ENCODE measurements at regions not wholly inside any gene's neighbourhood (a gene's known extent, or its start where the extent isn't known, plus 50 kb on each side); places are given as distances from the start of the nearest gene placed in this dataset.
"Not testable (repeated sequence)": the region's sequence is repeated elsewhere in the genome, so short reads cannot be mapped to it uniquely, and the experiment has no call there.

DNA sequence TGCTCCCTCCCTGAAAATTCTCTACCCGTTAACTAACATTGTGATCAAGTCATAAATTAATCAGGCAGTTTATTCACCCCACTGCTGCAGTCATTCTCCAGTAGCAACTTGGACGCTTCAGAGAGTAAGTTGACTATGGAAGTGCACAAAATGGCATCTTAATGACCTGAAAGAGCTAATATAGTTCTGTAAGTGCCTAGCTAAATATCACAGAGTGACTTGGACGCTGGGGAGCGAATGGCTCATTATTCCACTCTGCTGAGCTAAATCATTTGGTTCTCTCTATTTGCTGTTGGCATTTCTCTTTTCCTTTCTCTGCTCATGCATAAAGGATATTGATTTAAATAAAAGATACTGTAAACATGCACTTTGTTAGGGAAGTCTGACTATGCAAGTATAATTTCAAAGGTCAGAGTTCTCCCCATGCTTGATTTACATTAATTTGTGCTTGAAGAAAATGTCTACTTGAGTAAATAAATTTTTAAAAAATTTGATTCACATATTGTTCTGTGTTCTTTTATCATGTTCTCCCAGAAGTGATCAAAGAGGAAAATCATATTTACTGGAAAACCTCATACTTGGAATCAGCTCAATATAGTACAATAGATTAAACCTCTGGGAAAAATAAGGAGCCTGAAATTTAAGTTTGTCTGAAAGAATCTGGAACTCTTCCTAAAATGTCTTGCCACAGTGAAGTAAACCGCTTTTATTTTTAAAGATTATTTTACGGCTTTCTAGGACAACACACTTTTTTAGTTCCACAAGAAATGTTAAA, 169.5 kb upstream of the HAPLN1 start:
- DNase-seq = no peak

DNA sequence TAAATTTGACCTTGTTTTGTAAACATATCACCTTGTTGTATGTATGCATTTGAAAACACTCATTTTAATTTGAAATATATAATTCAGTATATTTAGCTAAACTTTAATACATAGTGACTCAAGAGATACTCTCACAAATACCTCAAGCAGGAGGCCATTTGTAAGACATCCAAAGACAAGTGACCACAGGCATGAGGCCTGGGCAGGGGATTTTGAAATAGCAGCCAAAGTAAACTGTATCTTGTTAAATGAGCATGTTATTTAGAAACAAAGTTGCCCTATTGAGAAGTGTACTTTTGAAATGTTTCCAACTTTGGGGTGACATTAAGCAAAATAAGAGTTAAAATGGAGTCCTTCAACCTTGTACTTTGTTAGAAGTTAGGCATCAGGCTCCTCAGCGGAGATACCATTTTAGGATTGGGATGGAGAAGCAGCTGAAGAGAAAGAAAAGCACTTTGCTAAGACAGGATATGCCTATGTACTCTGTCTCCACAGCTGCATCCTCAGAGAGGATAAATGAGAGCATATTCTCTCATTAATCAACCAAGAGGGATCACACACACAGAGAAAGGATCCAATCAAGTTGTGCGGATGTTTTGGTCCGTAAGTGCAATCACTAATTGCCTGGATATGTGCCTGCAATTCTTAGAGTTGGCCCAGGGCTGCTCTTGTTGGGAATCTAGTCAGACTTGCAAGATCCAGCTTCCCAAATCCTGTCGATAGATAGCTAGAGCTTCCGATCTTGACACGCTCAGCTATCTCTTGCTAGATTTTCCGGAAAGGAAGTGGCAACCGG, 157.5 kb upstream of the HAPLN1 start:
- no peak for DNase-seq

GRCh38 chr5:83871533-83872395, 151.1 kb upstream of the HAPLN1 start:
- DNase-seq = no peak

DNA sequence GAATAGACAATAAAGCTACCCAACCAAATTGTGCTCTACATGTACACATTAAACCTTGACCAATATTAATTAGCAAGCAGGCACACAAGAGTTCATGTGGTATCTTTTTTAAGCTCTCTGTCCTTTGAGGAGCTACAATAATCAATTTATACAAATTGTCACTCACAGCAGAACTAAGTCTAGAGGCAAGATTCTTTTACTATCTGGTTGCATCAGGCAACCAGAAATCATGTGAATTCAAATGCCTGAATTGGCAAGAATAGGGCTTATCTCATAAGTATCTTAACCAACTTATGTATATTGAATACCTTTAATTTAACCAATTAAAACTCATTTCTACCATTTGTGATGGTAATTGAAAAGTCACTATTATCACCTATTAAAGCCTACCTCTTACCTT, 145.5 kb upstream of the HAPLN1 start:
- no peak for DNase-seq

GRCh38 chr5:83865579-83865978, 144.9 kb upstream of the HAPLN1 start:
- no peak for DNase-seq

GRCh38 chr5:83864652-83865051, 144.0 kb upstream of the HAPLN1 start:
- peak in 1 of 5 experiments; percentile 6 for DNase-seq

DNA sequence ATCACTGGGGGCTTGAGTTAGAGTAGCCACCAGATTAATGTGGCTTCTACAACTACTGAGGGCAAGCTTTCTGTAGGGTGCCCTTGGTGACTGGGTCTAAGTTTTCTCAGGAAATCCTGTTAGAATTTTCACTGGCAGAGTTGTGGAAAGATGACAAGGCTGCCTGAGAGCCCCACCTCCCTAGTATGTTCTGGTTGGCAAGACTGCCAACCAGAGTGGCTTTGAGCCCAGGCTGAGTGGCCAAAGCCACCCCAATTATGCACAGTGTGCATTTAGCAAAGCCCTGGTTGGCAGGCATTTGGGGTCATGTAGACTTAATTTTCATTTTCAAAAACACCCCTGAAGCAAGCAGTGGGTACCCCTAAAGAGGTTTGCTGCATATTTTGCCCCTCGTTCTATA, 136.7 kb upstream of the HAPLN1 start:
- DNase-seq = no peak

DNA sequence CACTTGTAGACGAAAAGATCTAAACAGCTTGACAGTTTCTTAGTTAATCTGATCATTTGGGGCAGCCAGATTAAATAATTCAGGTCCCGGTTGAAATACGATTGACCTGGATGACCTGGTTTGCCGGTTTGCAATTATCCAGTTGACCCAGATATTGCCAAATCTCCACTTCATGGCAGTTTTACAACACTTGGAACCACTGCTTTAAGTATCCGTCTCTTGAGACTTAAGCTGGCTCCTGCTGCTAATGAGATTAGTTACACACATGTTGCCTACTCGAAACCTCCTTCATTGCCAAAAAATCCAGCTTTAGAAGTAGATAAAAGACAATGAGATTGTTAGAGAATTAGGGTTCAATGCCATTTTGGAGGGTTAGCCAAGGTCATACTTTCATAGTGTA, 136.2 kb upstream of the HAPLN1 start:
- DNase-seq = no peak

- DNase-seq = not testable (repeated sequence)
Observed at GRCh38 chr5:83850412-83850811, 129.8 kb upstream of the HAPLN1 start.

DNA sequence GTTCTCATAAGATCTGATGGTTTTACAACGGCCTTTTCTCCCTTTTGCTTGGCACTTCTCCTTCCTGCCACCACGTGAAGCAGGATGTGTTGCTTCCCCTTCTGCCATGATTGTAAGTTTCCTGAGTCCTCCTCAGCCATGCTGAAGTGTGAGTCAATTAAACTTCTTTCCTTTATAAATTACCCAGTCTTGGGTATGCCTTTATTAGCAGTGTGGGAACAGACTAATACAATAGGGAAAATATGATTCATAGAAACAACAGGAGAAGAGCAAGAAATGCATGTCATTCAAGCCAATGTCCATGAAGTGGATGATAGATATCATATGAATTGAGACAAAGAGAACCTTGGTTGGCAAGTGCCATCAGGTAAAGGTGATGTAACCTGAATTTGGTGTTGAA, 128.3 kb upstream of the HAPLN1 start:
- no peak for DNase-seq

GRCh38 chr5:83846624-83847350, 126.1 kb upstream of the HAPLN1 start:
- no peak for DNase-seq

DNA sequence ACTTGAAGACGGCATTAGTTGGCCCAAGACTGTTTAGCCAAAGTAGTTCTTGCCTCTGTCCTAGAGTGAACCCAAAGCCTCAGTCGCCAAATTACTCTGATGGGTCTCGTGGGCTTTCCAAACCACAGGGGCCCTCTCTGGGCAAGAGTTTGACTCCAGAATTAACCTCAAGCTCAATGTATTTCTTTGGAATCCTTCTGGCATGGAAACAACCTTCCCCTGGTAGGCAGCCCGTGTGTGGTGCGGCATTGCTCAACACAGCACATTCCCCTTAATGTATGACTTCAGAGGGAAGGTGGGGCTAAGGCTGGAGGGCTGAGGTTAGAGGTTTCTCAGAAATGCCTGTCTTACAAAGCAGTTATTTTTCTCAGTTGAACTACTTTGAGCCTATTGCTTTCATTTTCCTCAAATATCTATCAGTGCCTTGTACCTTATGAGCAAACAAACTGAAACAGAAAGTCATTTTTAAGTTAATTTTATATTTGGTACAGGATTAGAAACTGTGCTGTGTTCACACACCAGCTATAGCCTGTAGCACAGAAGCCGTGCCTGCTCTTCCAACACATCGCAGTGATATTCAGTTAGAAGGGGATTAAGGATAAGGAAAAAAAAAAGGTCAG, 123.9 kb upstream of the HAPLN1 start:
- DNase-seq = peak in 1 of 5 experiments; percentile 66

DNA sequence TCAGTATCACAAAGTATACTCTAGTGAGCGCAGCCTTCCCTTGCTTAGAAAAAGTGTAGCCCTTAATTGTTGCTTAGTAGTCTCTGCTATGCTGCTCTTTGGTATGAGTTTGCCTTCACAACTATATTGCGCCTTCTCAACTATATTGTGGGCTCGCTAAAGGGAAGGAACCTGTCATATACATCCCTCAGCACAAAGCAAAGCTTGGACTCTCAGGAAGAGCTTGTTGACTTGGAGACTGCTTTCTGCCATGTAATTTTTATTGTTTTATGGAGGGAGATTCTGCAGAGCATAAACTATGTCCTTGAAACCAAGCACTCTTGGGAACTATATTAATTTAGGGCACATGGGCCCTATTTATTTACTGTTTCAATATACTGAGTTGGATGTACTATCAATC, 119.1 kb upstream of the HAPLN1 start:
- DNase-seq = no peak

- no peak for DNase-seq
Observed at GRCh38 chr5:83839256-83839655, 118.6 kb upstream of the HAPLN1 start.

GRCh38 chr5:83837265-83837907, 116.7 kb upstream of the HAPLN1 start:
- no peak for DNase-seq

GRCh38 chr5:83834306-83834705, 113.7 kb upstream of the HAPLN1 start:
- no peak for DNase-seq

GRCh38 chr5:83831834-83832233, 111.2 kb upstream of the HAPLN1 start:
- no peak for DNase-seq

- DNase-seq = no peak
Observed at GRCh38 chr5:83827111-83827557, 106.5 kb upstream of the HAPLN1 start.

DNA sequence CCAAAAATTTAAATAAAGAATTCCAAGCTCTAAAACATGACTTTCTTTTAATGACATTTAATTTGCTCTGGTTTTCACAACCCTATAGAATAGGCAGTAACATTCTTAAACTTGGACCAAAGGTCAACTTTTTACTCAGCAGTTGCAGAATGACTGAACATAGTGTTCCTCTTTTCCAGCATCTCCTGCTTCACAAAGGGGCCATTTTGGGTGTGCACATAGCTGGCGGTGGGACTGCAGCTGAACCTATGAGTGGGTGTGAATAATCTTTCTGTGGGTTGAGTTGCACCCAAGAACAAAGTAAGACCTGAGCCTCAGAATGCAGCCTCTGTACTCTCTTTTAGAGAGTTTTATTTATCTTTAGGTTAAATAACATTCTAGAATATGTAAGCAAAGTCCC, 96.9 kb upstream of the HAPLN1 start:
- DNase-seq = no peak

DNA sequence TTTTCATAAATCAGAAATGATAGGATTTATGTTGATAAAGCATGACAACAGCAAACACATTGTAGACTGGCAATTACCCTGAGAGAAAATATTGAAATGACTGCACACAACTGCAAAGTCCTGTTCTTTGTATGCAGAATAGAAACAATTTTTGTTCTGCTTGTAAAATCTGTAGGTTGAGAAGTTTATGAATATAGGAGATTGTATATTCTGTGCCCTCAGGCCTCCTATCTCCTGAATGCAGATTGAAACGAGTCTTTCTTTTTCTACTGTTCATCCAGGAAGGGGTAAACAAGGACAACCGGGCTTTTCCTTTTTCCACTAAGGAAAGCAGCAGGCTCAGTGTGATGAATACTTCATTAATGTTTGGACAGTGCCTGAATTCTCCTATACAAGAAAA, 95.0 kb upstream of the HAPLN1 start:
- no peak for DNase-seq

- no peak for DNase-seq
Observed at GRCh38 chr5:83810511-83810910, 89.9 kb upstream of the HAPLN1 start.

All from T-helper 2 cell (primary cell).